Stimulated activated CD4-positive, alpha-beta T cell treated with anti-CD3 and anti-CD28 coated beads, Interleukin-1b, Interleukin-23, amount 100 ng/mL, for 24 hours (primary cell): ENCODE measurements at regions not wholly inside any gene's neighbourhood (a gene's known extent, or its start where the extent isn't known, plus 50 kb on each side); places are given as distances from the start of the nearest gene placed in this dataset.
"Not testable (repeated sequence)": the region's sequence is repeated elsewhere in the genome, so short reads cannot be mapped to it uniquely, and the experiment has no call there.

Experiments used
- DNase-seq, 4 experiments: peaks; one replicate each; pipeline ENCODE4 v3.0.0-alpha.2; 2020; ENCODE audit warnings: low read depth in 4 of 4, low spot score in 1 of 4

DNA sequence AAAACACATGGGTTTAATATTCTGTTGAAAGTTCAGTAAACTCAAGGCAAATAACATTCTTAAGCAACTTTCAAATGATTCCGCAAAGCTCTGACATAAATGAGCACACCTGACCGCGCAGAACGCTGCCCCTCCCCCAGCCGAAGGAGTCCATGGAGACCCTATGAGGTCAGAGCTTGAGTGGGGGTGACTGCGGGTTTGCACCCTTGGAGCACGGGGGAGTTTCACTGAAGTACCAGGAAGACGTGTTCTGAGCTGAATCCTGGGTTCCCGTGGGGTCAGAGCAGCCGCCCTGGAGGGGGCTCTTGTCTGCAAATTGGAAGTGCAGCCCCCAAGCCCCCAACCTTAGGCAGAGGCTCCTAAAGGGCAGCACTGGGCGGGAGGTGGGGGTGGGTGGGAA is 324.1 kb upstream of the SFSWAP start:
- no peak for DNase-seq

- no peak for DNase-seq
These were observed 323.4 kb upstream of the SFSWAP start for GRCh38 chr12:131387281-131388163.

DNA sequence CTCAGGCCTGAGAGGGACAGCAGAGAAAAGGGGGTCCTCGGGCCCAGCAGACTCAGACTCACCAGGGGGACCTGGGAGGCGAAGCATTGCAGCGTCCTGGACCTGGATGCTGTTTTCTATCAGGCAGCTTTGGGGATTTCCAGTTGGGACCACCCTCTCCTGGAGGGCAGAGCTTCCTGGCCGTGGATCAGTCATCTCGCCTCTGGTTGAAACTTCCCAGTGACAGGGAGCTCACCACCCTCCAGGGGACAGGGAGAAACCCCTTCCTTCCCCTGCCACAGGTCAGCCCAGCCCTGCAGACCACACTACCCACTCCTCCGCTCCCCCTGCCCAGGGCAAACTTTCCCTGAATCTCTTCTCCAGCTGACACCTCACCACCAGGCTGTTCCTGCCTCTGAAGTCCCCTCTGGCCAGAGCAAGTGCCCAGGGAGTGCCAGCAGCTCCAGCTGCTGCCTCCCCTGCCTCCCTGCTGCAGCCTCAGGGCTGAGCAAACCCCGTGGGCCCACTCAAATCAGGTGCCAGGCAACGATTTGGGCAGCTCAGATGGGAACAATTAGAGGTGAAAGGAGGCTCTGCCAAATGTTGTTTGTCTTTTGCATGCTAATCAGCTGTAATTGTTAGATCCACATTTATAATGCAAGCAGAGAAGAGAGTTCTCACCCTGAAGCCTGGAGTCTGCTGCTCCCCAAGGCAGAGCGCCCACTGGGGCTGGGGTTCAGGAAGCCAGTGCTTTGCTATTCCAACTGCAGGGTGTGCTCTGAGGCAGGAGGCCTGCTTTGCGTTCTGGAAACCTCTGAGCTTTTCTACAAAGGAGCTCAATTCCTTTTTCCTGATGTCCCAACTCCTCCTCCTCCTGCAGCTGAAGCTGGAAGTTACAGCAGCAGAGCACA is 322.5 kb upstream of the SFSWAP start:
- DNase-seq: not testable (repeated sequence)

DNA sequence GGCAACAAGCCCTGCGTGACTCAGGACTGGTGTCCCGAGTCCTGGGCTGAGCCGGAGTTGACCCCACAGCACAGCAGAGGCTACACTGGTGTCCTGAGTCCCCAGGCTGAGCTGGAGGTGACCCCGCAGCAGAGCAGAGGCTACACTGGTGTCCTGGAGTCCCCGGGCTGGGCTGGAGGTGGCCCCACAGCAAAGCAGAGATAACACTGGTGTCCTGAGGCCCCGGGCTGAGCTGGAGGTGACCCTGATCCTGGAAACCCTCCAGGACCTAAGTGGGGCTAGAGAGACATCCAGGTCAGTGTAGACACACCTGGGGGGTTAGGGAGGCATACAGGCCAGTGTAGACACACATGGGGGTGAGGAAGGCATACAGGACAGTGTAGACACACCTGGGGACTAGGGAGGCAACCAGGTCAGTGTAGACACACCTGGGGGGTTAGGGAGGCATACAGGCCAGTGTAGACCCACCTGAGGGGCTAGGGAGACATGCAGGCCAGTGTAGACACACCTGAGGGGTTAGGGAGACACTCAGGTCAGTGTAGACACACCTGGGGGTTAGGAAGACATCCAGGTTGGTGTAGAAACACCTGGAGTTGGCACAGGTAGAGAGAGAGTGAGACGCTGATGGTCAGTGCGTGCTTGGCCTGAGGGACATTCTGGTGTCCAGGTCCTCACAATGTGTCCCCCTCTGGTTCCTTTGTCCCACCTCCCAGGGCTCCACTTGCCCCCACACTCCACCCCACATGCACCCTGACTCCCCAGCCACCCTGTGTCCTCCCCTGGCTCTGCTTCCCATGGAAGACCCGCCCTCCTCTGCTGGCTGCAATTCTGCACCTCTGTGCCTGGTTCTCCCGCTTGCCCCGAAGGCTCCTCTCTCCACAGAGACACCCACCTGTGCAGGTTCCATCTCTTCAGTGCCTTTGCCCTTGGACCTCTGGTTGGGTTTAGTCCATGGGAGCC is 321.6 kb upstream of the SFSWAP start:
- no peak for DNase-seq

GRCh38 chr12:131390412-131391334 is 320.2 kb upstream of the SFSWAP start:
- no peak for DNase-seq

- DNase-seq: no peak
These were observed 319.5 kb upstream of the SFSWAP start for GRCh38 chr12:131391399-131391798.

DNA sequence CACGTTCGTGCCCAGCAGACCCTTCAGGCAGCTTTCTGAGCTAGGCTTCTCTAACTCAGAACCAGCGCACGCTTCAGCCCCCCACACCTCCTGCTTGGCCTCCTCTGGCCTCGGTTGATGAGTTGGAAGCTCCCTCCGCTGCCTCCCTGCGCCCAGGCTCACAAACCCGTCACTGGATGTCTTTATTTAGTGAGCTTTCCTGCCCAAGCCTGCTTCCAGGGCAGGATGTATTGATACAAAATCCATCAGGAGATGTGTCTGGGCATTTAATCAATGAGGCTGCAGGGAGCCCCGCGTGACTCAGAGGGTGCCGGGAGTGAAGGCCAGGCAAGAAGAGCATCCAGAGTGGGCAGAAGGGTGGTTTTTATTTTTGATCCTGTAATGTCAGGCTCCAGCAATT is 316.1 kb upstream of the SFSWAP start:
- not testable (repeated sequence) for DNase-seq

GRCh38 chr12:131395209-131395684 is 315.6 kb upstream of the SFSWAP start:
- DNase-seq: not testable (repeated sequence)

DNA sequence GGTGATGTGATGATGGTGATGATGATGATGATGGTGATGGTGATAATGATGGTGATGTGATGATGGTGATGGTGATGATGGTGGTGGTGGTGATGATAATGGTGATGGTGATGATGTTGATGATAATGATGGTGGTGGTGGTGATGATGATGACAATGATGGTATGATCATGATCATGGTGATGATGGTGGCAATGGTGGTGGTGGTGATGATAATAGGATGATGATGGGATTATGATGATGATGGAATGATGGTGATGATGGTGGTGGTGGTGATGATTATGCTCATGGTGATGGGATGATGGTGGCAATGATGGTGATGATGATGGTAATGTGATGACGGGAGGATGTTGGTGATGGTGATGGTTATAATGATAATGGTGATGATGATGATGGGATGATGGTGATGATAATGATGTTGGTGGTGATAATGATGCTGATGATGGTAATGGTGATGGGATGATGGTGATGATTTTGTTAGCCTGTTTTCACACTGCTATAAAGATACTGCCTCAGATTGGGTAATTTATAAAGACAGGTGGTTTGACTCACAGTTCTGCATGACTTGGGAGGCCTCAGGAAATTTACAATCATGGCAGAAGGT is 314.8 kb upstream of the SFSWAP start:
- DNase-seq: no peak

- DNase-seq: no peak
These were observed 313.3 kb upstream of the SFSWAP start for GRCh38 chr12:131397493-131398181.

GRCh38 chr12:131399000-131399399 is 311.9 kb upstream of the SFSWAP start:
- DNase-seq: no peak

DNA sequence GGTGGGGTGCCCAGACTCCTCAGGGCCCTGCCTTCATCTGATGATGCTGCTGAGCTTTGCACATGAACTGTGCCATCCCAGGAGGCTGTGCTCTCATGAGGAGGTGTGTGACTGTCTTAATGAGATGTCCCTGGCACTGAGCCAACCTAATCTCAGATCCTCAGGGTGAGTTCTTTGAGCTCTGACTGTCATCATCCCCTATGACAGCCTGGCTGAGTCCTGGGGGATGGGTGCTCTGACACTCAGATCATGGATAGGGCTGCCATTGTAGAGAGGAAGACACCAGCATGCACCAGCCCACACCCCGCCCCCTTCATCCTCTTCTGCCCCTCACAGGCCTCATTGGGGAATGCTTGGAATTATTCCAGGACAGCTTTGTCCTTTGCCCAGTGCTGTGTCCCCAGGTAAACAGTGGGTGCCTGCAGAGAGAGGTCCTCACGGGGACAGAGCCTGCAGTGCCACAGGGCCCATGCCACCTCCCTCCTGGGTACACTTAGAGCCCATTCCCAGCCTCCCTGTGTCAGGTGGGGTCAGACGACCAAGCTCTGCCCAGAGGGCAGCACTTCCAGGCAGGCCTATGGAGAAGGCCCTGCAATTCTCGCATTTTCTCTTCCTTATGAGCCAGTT is 310.1 kb upstream of the SFSWAP start:
- not testable (repeated sequence) for DNase-seq

GRCh38 chr12:131401907-131402633 is 308.8 kb upstream of the SFSWAP start:
- DNase-seq: not testable (repeated sequence)

GRCh38 chr12:131402781-131403396 is 308.0 kb upstream of the SFSWAP start:
- no peak for DNase-seq

GRCh38 chr12:131403676-131404075 is 307.2 kb upstream of the SFSWAP start:
- DNase-seq: no peak

DNA sequence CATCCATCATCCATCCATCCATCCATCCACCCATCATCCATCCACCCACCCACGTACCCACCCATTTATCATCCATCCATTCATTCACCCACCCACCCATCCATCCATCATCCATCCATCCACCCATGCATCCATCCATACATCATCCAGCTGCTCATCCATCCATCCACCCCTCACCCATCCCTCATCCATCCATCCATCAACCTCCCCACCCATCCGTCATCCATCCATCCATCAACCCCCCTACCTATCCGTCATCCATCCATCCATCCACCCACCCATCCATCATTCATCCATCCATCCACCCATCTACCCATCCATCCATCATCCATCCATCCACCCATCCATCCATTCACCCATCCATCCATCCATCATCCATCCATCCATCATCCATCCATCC is 306.2 kb upstream of the SFSWAP start:
- DNase-seq: no peak
